PFSK-1 (cell line): ENCODE measurements at regions not wholly inside any gene's neighbourhood (a gene's known extent, or its start where the extent isn't known, plus 50 kb on each side); places are given as distances from the start of the nearest gene placed in this dataset.

Experiments used
- FOXP2 ChIP-seq: optimal IDR thresholded peaks from 2 replicates; pipeline ENCODE3; 2011; ENCODE audit warnings: borderline replicate concordance, control low read depth, inconsistent platforms; ENCODE audit not compliant: insufficient read depth; ENCODE audit errors: extremely low read length, extremely low read depth
- POLR2AphosphoS5 ChIP-seq: IDR thresholded peaks from 2 replicates; pipeline ENCODE4 v1.6.1; 2012; ENCODE audit warnings: low read depth, mild to moderate bottlenecking, control low read depth, low read length, moderate library complexity
- SIN3A ChIP-seq: IDR thresholded peaks from 2 replicates; pipeline ENCODE4 v1.6.1; 2012; ENCODE audit warnings: mild to moderate bottlenecking, low read length, moderate library complexity, borderline replicate concordance; ENCODE audit not compliant: insufficient read depth
- TAF1 ChIP-seq: IDR thresholded peaks from 2 replicates; pipeline ENCODE4 v1.6.1; 2012; ENCODE audit warnings: low read length, control low read depth, borderline replicate concordance; ENCODE audit not compliant: insufficient read depth
- TF ChIP-seq, protein P1 (sequence below), 2 experiments: IDR thresholded peaks; 2 replicates each; pipeline versions ENCODE4 v1.6.1 to v1.8.0; 2011 to 2012; ENCODE audit warnings: low read depth in 2 of 2, low read length in 2 of 2, control low read depth in 1 of 2, inconsistent platforms in 1 of 2, mild to moderate bottlenecking in 1 of 2, moderate library complexity in 1 of 2; ENCODE audit not compliant: insufficient read depth in 1 of 2

DNA sequence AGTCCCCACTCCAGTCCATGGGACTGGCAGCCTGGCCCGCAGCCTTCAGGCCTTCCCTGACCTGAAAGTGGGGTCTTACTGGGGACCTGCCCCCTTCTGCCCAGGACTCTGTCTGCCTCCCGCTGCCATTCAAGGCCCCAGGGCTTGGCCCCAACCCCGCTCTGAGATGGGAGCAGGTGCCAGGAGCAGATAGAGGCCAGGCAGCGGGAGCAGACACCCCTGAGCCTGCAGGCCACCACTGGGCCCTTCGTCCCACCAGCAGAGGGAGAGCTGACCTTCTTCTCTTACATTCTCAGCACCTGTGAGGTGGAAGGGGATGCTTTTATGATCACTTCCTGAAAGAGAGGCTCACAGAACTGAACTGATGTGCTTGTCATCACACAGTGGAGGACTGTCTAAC is 62.2 kb upstream of the TINAGL1 start:
- TF ChIP-seq SIN3A (no peak), TAF1 (no peak), FOXP2 (no peak), POLR2AphosphoS5 (no peak)
- TF ChIP-seq, protein P1, sequence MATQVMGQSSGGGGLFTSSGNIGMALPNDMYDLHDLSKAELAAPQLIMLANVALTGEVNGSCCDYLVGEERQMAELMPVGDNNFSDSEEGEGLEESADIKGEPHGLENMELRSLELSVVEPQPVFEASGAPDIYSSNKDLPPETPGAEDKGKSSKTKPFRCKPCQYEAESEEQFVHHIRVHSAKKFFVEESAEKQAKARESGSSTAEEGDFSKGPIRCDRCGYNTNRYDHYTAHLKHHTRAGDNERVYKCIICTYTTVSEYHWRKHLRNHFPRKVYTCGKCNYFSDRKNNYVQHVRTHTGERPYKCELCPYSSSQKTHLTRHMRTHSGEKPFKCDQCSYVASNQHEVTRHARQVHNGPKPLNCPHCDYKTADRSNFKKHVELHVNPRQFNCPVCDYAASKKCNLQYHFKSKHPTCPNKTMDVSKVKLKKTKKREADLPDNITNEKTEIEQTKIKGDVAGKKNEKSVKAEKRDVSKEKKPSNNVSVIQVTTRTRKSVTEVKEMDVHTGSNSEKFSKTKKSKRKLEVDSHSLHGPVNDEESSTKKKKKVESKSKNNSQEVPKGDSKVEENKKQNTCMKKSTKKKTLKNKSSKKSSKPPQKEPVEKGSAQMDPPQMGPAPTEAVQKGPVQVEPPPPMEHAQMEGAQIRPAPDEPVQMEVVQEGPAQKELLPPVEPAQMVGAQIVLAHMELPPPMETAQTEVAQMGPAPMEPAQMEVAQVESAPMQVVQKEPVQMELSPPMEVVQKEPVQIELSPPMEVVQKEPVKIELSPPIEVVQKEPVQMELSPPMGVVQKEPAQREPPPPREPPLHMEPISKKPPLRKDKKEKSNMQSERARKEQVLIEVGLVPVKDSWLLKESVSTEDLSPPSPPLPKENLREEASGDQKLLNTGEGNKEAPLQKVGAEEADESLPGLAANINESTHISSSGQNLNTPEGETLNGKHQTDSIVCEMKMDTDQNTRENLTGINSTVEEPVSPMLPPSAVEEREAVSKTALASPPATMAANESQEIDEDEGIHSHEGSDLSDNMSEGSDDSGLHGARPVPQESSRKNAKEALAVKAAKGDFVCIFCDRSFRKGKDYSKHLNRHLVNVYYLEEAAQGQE (IDR thresholded peaks at IDR 0.05; ENCODE audit: insufficient read depth in 1 of 2, low read depth in 2 of 2, low read length in 2 of 2) = no peak

DNA sequence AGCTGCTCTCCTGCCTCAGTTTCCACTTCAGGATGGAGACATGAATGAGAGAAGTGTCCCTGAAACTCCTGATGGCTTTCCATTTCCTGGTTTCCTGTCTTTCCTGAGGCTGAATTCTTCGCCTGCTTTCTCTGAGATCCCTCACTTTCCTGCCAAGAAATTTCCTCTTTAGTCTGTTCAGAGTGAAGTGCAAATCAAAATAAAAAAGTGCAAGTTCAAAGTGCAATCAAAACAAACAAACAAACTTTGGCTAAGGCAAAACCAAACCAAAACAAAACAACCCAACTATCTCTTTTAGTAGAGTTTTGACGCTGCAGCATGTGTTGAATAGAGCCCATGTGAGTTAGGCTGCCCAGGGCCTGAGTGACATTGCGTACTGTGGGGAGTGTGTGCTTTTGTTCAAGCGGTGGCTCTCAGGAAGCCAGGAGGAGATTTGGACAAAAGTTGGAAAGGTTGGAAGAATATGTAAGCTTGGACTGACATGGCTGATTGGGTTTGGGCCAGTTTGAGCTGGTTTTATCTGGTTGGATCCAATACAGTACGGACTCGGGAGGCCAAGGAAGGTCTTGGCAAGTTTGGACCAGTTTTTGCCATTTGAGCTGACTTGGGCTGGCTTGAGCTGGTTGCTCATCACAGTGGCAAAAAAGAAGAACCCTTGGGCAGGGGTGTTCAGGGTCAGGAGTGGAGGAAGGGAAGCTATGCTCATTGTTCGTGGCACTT is 61.1 kb upstream of the TINAGL1 start:
- TF ChIP-seq, protein P1 (IDR thresholded peaks at IDR 0.05; ENCODE audit: insufficient read depth in 1 of 2, low read depth in 2 of 2, low read length in 2 of 2) = no peak

DNA sequence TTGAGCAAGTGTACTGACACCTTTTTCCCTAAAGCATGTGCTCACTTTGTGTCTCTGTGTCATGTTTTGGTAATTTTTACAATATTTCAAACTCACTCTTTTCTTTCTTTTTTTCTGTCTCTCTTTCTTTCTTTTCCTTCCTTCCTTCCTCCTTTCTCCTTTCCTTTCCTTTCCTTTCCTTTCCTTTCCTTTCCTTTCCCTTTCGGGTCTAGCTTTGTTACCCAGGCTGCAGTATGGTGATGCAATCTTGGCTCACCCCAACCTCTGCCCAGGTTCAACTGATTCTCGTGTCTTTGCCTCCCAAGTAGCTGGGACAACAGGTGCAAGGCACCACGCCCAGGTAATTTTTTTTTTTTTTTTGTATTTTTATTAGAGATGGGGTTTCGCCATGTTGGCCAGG is 60.4 kb upstream of the TINAGL1 start:
- no peak for TF ChIP-seq TAF1
- TF ChIP-seq POLR2AphosphoS5 = no peak
- TF ChIP-seq SIN3A = no peak
- no peak for TF ChIP-seq FOXP2
- TF ChIP-seq, protein P1 (IDR thresholded peaks at IDR 0.05; ENCODE audit: insufficient read depth in 1 of 2, low read depth in 2 of 2, low read length in 2 of 2) = no peak

DNA sequence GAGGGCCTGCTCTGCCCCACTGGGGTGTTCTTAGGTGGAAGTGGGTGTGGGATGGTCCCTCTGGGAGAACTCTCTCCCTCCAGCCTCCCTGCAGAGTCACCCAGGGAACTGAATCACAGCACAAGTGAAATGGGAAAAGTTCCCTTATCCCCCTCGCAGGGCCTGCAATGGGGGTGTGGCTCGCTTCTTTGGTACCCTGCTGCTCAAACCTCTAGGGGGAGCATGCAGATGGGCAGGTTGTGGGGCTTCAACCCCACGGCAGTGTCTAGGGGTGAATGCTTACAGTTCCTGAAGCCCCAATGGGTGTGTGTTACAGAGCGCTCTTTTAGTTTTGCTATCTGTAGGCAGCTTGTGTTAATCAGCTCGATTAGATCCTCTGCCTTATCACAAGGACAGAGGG is 59.0 kb upstream of the TINAGL1 start:
- TF ChIP-seq TAF1 = no peak
- no peak for TF ChIP-seq FOXP2
- TF ChIP-seq, protein P1 (IDR thresholded peaks at IDR 0.05; ENCODE audit: insufficient read depth in 1 of 2, low read depth in 2 of 2, low read length in 2 of 2) = no peak
- TF ChIP-seq SIN3A = no peak
